Bronchial epithelial cell (primary cell): ENCODE measurements at regions not wholly inside any gene's neighbourhood (a gene's known extent, or its start where the extent isn't known, plus 50 kb on each side); places are given as distances from the start of the nearest gene placed in this dataset.

ENCODE experiments used
- DNase-seq: peaks from one replicate; pipeline ENCODE4 v3.0.0-alpha.2; 2010; ENCODE audit warnings: low read depth
- FAIRE-seq: peaks from 2 replicates; lab custom pipeline; 2011; peaks lifted over from hg19 to GRCh38; lab: Jason Lieb, UNC
- H3K27me3 ChIP-seq: 2 replicates; pipeline ENCODE4 v1.5.1; 2011; ENCODE audit warnings: low read length; ENCODE audit not compliant: control insufficient read depth, insufficient read depth
- H3K36me3 ChIP-seq: 2 replicates; pipeline ENCODE4 v1.5.1; 2011; ENCODE audit warnings: low read length; ENCODE audit not compliant: control insufficient read depth, insufficient read depth
- H3K4me3 ChIP-seq: 2 replicates; pipeline ENCODE4 v1.5.1; 2011; ENCODE audit warnings: mild to moderate bottlenecking, low read depth, low read length, control low read depth
- TF ChIP-seq, protein P1 (sequence below): IDR thresholded peaks from 2 replicates; pipeline ENCODE4 v1.5.1; 2011; ENCODE audit warnings: mild to moderate bottlenecking, moderate library complexity, low read length, control low read depth, inconsistent platforms; ENCODE audit not compliant: insufficient read depth, severe bottlenecking

- no peak for FAIRE-seq
- TF ChIP-seq, protein P1, sequence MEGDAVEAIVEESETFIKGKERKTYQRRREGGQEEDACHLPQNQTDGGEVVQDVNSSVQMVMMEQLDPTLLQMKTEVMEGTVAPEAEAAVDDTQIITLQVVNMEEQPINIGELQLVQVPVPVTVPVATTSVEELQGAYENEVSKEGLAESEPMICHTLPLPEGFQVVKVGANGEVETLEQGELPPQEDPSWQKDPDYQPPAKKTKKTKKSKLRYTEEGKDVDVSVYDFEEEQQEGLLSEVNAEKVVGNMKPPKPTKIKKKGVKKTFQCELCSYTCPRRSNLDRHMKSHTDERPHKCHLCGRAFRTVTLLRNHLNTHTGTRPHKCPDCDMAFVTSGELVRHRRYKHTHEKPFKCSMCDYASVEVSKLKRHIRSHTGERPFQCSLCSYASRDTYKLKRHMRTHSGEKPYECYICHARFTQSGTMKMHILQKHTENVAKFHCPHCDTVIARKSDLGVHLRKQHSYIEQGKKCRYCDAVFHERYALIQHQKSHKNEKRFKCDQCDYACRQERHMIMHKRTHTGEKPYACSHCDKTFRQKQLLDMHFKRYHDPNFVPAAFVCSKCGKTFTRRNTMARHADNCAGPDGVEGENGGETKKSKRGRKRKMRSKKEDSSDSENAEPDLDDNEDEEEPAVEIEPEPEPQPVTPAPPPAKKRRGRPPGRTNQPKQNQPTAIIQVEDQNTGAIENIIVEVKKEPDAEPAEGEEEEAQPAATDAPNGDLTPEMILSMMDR, result no peak
- Histone ChIP-seq H3K36me3 (no peaks in the 10 kb centered on the region), H3K27me3 (no peaks in the 10 kb centered on the region), H3K4me3 (no peak overlapping the region)
- DNase-seq, result no peak
Observed at GRCh38 chr2:239536186-239536585, 135.4 kb upstream of the HDAC4 start.

GRCh38 chr2:239535413-239536144 lies 134.8 kb upstream of the HDAC4 start:
- no peaks in the 10 kb centered on the region for H3K36me3 ChIP-seq
- no peak overlapping the region for H3K4me3 ChIP-seq
- DNase-seq (no peak), FAIRE-seq (no peak)
- TF ChIP-seq, protein P1, result no peak
- H3K27me3 ChIP-seq, result no peaks in the 10 kb centered on the region

GRCh38 chr2:239534581-239535412 lies 134.0 kb upstream of the HDAC4 start:
- TF ChIP-seq, protein P1, result no peak
- FAIRE-seq (no peak), DNase-seq (no peak)
- no peaks in the 10 kb centered on the region for H3K36me3 ChIP-seq
- H3K27me3 ChIP-seq, result no peaks in the 10 kb centered on the region
- H3K4me3 ChIP-seq, result no peak overlapping the region

DNA sequence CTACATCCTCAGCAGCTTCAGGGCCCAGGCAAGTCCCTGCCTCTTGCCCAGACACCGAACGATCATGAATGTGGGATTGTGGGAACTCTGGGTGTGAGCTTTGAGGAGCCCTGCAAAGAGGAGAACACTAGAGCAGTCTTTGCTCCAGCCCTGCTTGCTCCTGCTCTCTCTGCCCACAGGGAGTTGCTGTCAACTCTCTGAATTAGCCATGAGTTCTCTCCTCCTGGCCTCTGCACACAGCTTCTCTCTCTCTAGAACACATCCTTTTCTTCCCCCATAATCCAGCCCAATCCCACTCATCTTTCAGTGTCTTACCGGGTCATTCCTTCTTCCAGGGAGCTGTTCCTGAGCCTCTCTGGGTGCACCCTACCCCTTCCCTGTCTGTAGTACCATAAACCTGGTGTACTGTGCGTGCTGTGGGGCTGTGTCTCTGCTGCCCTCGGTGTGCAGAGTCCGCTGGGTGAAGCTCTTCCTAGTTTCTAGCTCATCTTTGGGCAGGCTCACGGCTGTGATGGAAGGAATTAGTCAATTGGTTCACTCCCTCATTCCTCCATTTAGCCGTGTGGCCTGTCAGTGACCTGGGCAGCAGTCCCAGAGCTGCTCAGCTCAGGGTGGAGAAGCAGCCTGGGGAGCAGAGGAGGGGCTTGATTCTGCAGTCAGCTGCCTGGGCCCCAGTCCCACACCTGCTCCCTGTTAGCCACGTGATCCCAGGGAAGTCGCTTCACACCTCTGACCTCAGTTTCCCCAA lies 132.9 kb upstream of the HDAC4 start:
- Histone ChIP-seq H3K4me3 (no peak overlapping the region), H3K36me3 (no peaks in the 10 kb centered on the region), H3K27me3 (no peaks in the 10 kb centered on the region)
- no peak for DNase-seq
- TF ChIP-seq, protein P1, result no peak
- no peak for FAIRE-seq

DNA sequence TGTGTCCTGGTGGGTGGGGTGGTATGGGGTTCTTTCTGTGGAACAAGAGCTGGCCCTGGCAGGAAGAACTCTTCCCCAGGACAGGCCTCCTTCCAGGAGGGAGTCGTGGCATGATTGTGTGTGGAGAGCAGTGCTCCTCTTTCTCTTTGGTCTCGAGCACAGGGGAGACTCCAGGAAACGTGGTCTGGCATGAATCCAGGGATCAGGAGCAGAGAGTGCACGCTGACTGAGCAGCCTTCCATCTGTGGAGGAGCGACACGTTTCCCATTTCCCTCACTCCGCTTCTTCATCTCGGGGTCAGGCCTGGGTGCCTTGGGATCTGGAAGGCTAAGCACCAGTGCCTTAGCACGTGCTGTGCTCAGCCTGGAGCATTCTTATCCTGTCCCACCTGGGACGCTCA lies 132.0 kb upstream of the HDAC4 start:
- TF ChIP-seq, protein P1, result no peak
- Histone ChIP-seq H3K36me3 (no peaks in the 10 kb centered on the region), H3K27me3 (no peaks in the 10 kb centered on the region), H3K4me3 (no peak overlapping the region)
- no peak for FAIRE-seq
- no peak for DNase-seq
